NB4 (cell line): ENCODE measurements at regions not wholly inside any gene's neighbourhood (a gene's known extent, or its start where the extent isn't known, plus 50 kb on each side); places are given as distances from the start of the nearest gene placed in this dataset.

Source experiments
- POLR2A ChIP-seq: IDR thresholded peaks from 2 replicates; pipeline ENCODE4 v1.6.1; 2011; ENCODE audit warnings: mild to moderate bottlenecking; ENCODE audit not compliant: insufficient read length; ENCODE audit errors: extremely low read depth
- TF ChIP-seq, protein P1 (sequence below): IDR thresholded peaks from one replicate; pipeline ENCODE4 v1.5.1; 2012; ENCODE audit warnings: low read depth, low read length

DNA sequence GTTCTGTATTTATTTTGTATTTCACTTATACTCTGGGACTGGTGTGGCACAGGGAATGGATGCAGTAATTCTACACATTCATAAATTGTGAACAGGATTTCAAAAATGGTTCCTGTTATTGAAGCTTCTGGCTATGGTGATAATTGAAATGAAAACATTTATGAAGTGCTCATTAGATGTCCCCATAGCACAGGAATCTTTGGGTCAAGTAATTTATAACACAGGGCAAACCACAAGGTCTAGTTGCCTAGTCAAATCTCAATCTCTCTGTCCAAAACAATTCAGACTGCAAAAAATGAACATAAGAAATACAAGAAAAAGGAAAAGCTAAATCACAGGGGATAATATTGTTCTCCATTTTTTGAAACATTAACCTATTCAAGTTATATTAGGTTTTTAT is 117.5 kb upstream of the PTPRG start:
- TF ChIP-seq, protein P1, sequence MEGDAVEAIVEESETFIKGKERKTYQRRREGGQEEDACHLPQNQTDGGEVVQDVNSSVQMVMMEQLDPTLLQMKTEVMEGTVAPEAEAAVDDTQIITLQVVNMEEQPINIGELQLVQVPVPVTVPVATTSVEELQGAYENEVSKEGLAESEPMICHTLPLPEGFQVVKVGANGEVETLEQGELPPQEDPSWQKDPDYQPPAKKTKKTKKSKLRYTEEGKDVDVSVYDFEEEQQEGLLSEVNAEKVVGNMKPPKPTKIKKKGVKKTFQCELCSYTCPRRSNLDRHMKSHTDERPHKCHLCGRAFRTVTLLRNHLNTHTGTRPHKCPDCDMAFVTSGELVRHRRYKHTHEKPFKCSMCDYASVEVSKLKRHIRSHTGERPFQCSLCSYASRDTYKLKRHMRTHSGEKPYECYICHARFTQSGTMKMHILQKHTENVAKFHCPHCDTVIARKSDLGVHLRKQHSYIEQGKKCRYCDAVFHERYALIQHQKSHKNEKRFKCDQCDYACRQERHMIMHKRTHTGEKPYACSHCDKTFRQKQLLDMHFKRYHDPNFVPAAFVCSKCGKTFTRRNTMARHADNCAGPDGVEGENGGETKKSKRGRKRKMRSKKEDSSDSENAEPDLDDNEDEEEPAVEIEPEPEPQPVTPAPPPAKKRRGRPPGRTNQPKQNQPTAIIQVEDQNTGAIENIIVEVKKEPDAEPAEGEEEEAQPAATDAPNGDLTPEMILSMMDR = no peak
- no peak for TF ChIP-seq POLR2A
